HEK293 (cell line): ENCODE measurements at regions not wholly inside any gene's neighbourhood (a gene's known extent, or its start where the extent isn't known, plus 50 kb on each side); places are given as distances from the start of the nearest gene placed in this dataset.

Experiments
- CTCF ChIA-PET: fragments of 350-600 bp; formaldehyde crosslinking; extraction: SDS; loops from one replicate; lab custom pipeline; 2021; ENCODE audit warnings: antibody characterized with exemption; lab: Yijun Ruan, JAX
- POLR2A ChIA-PET: fragments of 300-600 bp; formaldehyde crosslinking; extraction: SDS; loops from one replicate; lab custom pipeline; 2020; ENCODE audit warnings: antibody characterized with exemption, inconsistent platforms; lab: Yijun Ruan, JAX
- H3K27ac ChIP-seq: fragments of 200-500 bp; sonication (Bioruptor generic); 2 replicates; pipeline ENCODE4 v1.5.1; 2014; ENCODE audit warnings: low read depth, low read length, control low read depth, inconsistent platforms; ENCODE audit errors: extremely low read depth
- H3K36me3 ChIP-seq, 2 experiments: fragments of 200-500 bp in 1 of 2; sonication (Bioruptor generic) in 1 of 2; 1 replicate in 1 of 2; 2 replicates in 1 of 2; pipeline ENCODE4 v1.5.1; 2014 to 2017; ENCODE audit warnings: inconsistent platforms in 2 of 2, low read length in 2 of 2; ENCODE audit not compliant: control insufficient read depth in 2 of 2, insufficient read depth in 1 of 2
- H3K4me1 ChIP-seq: fragments of 200-500 bp; sonication (Bioruptor generic); 2 replicates; pipeline ENCODE4 v1.5.1; 2014; ENCODE audit warnings: mild to moderate bottlenecking, low read length, inconsistent platforms; ENCODE audit not compliant: control insufficient read depth, insufficient read depth
- H3K4me3 ChIP-seq: 2 replicates; pipeline ENCODE4 v1.5.1; 2011; ENCODE audit warnings: low read depth, mild to moderate bottlenecking, control low read depth, low read length, moderate library complexity
- H3K9me3 ChIP-seq: fragments of 200-500 bp; sonication (Bioruptor generic); 2 replicates; pipeline ENCODE4 v1.5.1; 2014; ENCODE audit warnings: low read depth, low read length, inconsistent platforms; ENCODE audit not compliant: control insufficient read depth, insufficient read depth
- BCL11B ChIP-seq: fragments of 450-650 bp; formaldehyde crosslinking; IDR thresholded peaks from 2 replicates; pipeline ENCODE4 v1.5.1; 2016; ENCODE audit warnings: low read depth, missing biosample characterization, missing genetic modification characterization
- CTCF ChIP-seq: fragments of 450-650 bp; formaldehyde crosslinking; IDR thresholded peaks from 2 replicates; pipeline ENCODE4 v1.5.1; 2016; ENCODE audit warnings: missing biosample characterization, missing genetic modification characterization
- GLIS2 ChIP-seq: fragments of 450-650 bp; formaldehyde crosslinking; IDR thresholded peaks from 2 replicates; pipeline ENCODE4 v1.5.1; 2016; ENCODE audit warnings: missing biosample characterization, missing genetic modification characterization
- MYNN ChIP-seq: fragments of 450-650 bp; formaldehyde crosslinking; IDR thresholded peaks from 2 replicates; pipeline ENCODE4 v1.5.1; 2016; ENCODE audit warnings: missing biosample characterization, missing genetic modification characterization, borderline replicate concordance
- PRDM6 ChIP-seq: fragments of 450-650 bp; formaldehyde crosslinking; IDR thresholded peaks from 2 replicates; pipeline ENCODE4 v1.5.1; 2017; ENCODE audit warnings: missing biosample characterization, missing genetic modification characterization
- WT1 ChIP-seq: fragments of 450-650 bp; formaldehyde crosslinking; IDR thresholded peaks from 2 replicates; pipeline ENCODE4 v1.5.1; 2016; ENCODE audit warnings: missing biosample characterization, missing genetic modification characterization
- ZFP37 ChIP-seq: fragments of 450-650 bp; formaldehyde crosslinking; IDR thresholded peaks from 2 replicates; pipeline ENCODE4 v1.5.1; 2016; ENCODE audit warnings: missing biosample characterization, missing genetic modification characterization
- ZNF133 ChIP-seq: fragments of 450-650 bp; formaldehyde crosslinking; IDR thresholded peaks from 2 replicates; pipeline ENCODE4 v1.5.1; 2016; ENCODE audit warnings: missing biosample characterization, missing genetic modification characterization
- ZNF138 ChIP-seq: fragments of 450-650 bp; formaldehyde crosslinking; IDR thresholded peaks from 2 replicates; pipeline ENCODE4 v1.5.1; 2016; ENCODE audit warnings: missing biosample characterization, missing genetic modification characterization, borderline replicate concordance
- ZNF155 ChIP-seq: fragments of 450-650 bp; formaldehyde crosslinking; IDR thresholded peaks from 2 replicates; pipeline ENCODE4 v1.5.1; 2016; ENCODE audit warnings: missing biosample characterization, missing genetic modification characterization
- ZNF157 ChIP-seq: fragments of 450-650 bp; formaldehyde crosslinking; IDR thresholded peaks from 2 replicates; pipeline ENCODE4 v1.5.1; 2016; ENCODE audit warnings: missing biosample characterization, missing genetic modification characterization
- ZNF184 ChIP-seq: fragments of 450-650 bp; IDR thresholded peaks from 2 replicates; pipeline ENCODE4 v1.5.1; 2018; ENCODE audit warnings: missing biosample characterization, mild to moderate bottlenecking, missing genetic modification characterization
- ZNF23 ChIP-seq: fragments of 450-650 bp; formaldehyde crosslinking; IDR thresholded peaks from 2 replicates; pipeline ENCODE4 v1.5.1; 2016; ENCODE audit warnings: missing biosample characterization, missing genetic modification characterization, borderline replicate concordance
- ZNF248 ChIP-seq: fragments of 450-650 bp; formaldehyde crosslinking; IDR thresholded peaks from 2 replicates; pipeline ENCODE4 v1.5.1; 2017; ENCODE audit warnings: missing biosample characterization, missing genetic modification characterization
- ZNF350 ChIP-seq: fragments of 450-650 bp; formaldehyde crosslinking; IDR thresholded peaks from 2 replicates; pipeline ENCODE4 v1.5.0; 2017; ENCODE audit warnings: missing biosample characterization, mild to moderate bottlenecking, missing genetic modification characterization
- ZNF391 ChIP-seq: fragments of 450-650 bp; formaldehyde crosslinking; IDR thresholded peaks from 2 replicates; pipeline ENCODE4 v1.5.1; 2016; ENCODE audit warnings: low read depth, missing biosample characterization, missing genetic modification characterization, borderline replicate concordance
- ZNF501 ChIP-seq: fragments of 450-650 bp; formaldehyde crosslinking; IDR thresholded peaks from 2 replicates; pipeline ENCODE4 v1.5.1; 2016; ENCODE audit warnings: missing biosample characterization, missing genetic modification characterization
- ZNF624 ChIP-seq: fragments of 450-650 bp; formaldehyde crosslinking; IDR thresholded peaks from 2 replicates; pipeline ENCODE4 v1.5.1; 2017; ENCODE audit warnings: missing biosample characterization, missing genetic modification characterization
- ZNF654 ChIP-seq: fragments of 450-650 bp; formaldehyde crosslinking; IDR thresholded peaks from 2 replicates; pipeline ENCODE4 v1.5.1; 2016; ENCODE audit warnings: low read depth, missing biosample characterization, missing genetic modification characterization
- ZNF792 ChIP-seq: fragments of 450-650 bp; formaldehyde crosslinking; IDR thresholded peaks from 2 replicates; pipeline ENCODE4 v1.5.1; 2016; ENCODE audit warnings: missing biosample characterization, missing genetic modification characterization
- ZNF830 ChIP-seq: fragments of 450-650 bp; IDR thresholded peaks from 2 replicates; pipeline ENCODE4 v1.5.0; 2018; ENCODE audit warnings: missing biosample characterization, missing genetic modification characterization, low read depth, mild to moderate bottlenecking, moderate library complexity
- TF ChIP-seq, protein P1 (sequence below): fragments of 450-650 bp; formaldehyde crosslinking; IDR thresholded peaks from 2 replicates; pipeline ENCODE4 v1.5.1; 2017; ENCODE audit warnings: missing biosample characterization, missing genetic modification characterization
- TF ChIP-seq, protein P2 (sequence below): fragments of 450-650 bp; IDR thresholded peaks from 2 replicates; pipeline ENCODE4 v1.5.1; 2018; ENCODE audit warnings: missing biosample characterization, mild to moderate bottlenecking, missing genetic modification characterization

DNA sequence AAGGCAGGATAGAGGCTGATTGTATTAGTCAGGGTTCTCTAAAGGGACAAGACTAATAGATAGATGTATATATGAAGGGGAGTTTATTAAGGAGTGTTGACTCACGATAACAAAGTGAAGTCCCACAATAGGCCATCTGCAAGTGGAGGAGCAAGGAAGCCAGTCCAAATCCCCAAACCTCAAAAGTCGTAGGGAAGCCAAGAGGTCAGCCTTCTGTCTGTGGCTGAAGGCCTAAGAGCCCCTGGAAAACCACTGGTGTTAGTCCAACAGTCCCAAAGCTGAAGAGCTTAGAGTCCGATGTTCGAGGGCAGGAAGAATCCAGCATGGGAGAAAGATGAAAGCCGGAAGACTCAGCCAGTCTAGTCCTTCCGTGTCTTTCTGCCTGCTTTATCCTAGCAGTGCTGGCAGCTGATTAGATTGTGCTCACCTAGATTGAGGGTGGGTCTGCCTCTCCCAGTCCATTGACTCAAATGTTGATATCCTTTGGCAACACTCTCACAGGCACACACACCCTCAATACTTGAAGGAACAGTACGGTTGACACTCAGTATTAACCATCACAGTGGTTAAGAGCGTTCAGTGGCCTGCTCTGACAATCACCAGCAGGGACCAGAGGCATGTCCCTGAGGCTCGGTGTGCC is 135.6 kb downstream of the CSNK2A3 start:
- ChIA-PET POLR2A (no interaction called here), CTCF (interaction anchor here (0.6 to 1.1 kb wide), 2 partner anchors 47 to 190 kb away, joined by 3 read pairs; no protein-coding TSS in a partner anchor)
- Histone ChIP-seq H3K36me3 (no peaks in the 10 kb centered on the region), H3K4me1 (no peaks in the 10 kb centered on the region), H3K27ac (no peak overlapping the region), H3K4me3 (no peak overlapping the region), H3K9me3 (no peaks in the 10 kb centered on the region)
- TF ChIP-seq MYNN (no peak), PRDM6 (tag by site-specific recombination) (no peak), BCL11B (no peak)

GRCh38 chr11:11215944-11216343 is 137.1 kb downstream of the CSNK2A3 start:
- Histone ChIP-seq H3K27ac (no peak overlapping the region), H3K9me3 (no peaks in the 10 kb centered on the region), H3K4me1 (no peaks in the 10 kb centered on the region), H3K4me3 (no peak overlapping the region), H3K36me3 (no peaks in the 10 kb centered on the region)
- TF ChIP-seq GLIS2 (tag by site-specific recombination): no peak
- TF ChIP-seq ZNF624: no peak
- TF ChIP-seq, protein P1, sequence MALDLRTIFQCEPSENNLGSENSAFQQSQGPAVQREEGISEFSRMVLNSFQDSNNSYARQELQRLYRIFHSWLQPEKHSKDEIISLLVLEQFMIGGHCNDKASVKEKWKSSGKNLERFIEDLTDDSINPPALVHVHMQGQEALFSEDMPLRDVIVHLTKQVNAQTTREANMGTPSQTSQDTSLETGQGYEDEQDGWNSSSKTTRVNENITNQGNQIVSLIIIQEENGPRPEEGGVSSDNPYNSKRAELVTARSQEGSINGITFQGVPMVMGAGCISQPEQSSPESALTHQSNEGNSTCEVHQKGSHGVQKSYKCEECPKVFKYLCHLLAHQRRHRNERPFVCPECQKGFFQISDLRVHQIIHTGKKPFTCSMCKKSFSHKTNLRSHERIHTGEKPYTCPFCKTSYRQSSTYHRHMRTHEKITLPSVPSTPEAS: no peak
- no peak for TF ChIP-seq ZNF350 (tag by site-specific recombination)
- POLR2A ChIA-PET: no interaction called here
- CTCF ChIA-PET: interaction anchor here (1.0 kb wide), 1 partner anchor 16 kb away, joined by 3 read pairs; no protein-coding TSS in a partner anchor

GRCh38 chr11:11215058-11215815 is 137.8 kb downstream of the CSNK2A3 start:
- no peaks in the 10 kb centered on the region for H3K36me3 ChIP-seq
- no peak overlapping the region for H3K27ac ChIP-seq
- no peaks in the 10 kb centered on the region for H3K4me1 ChIP-seq
- POLR2A ChIA-PET: no interaction called here
- H3K4me3 ChIP-seq: no peak overlapping the region
- CTCF ChIA-PET: no interaction called here
- H3K9me3 ChIP-seq: no peaks in the 10 kb centered on the region
- TF ChIP-seq ZNF23 (tag by site-specific recombination) (no peak), ZNF133 (tag by site-specific recombination) (no peak), ZNF184 (tag by site-specific recombination) (no peak), ZNF155 (tag by site-specific recombination) (no peak), WT1 (no peak), ZNF792 (tag by site-specific recombination) (no peak), ZNF654 (no peak), ZFP37 (tag by site-specific recombination) (no peak), ZNF248 (no peak), ZNF157 (no peak), ZNF391 (tag by site-specific recombination) (no peak), CTCF (tag by site-specific recombination) (no peak), ZNF501 (tag by site-specific recombination) (no peak), ZNF830 (tag by site-specific recombination) (no peak), ZNF138 (tag by site-specific recombination) (no peak)
- TF ChIP-seq, protein P2, sequence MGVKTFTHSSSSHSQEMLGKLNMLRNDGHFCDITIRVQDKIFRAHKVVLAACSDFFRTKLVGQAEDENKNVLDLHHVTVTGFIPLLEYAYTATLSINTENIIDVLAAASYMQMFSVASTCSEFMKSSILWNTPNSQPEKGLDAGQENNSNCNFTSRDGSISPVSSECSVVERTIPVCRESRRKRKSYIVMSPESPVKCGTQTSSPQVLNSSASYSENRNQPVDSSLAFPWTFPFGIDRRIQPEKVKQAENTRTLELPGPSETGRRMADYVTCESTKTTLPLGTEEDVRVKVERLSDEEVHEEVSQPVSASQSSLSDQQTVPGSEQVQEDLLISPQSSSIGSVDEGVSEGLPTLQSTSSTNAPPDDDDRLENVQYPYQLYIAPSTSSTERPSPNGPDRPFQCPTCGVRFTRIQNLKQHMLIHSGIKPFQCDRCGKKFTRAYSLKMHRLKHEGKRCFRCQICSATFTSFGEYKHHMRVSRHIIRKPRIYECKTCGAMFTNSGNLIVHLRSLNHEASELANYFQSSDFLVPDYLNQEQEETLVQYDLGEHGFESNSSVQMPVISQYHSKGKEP: no peak
